K562 (cell line): ENCODE measurements at regions not wholly inside any gene's neighbourhood (a gene's known extent, or its start where the extent isn't known, plus 50 kb on each side); places are given as distances from the start of the nearest gene placed in this dataset.

Source experiments
- ATAC-seq: fragments of 200-7000 bp; cut with Tn5 transposase; 3 replicates; pipeline ENCODE4 v1.9.1; 2020; ENCODE audit warnings: moderate library complexity
- BruUV-seq: library from RNA; stranded (reverse); fragments of 400-500 nt; replicated peaks from 2 replicates; lab custom pipeline; 2021; lab: Mats Ljungman, UMichigan
- CTCF ChIA-PET: fragments of 300-600 bp; formaldehyde crosslinking; extraction: SDS; loops from one replicate; lab custom pipeline; 2021; ENCODE audit warnings: low intra/inter-chr PET ratio; lab: Yijun Ruan, JAX
- POLR2A ChIA-PET: fragments of 300-600, 350-650 bp; sonication (Branson Sonifier 250); formaldehyde crosslinking; extraction: SDS; loops from one replicate; lab custom pipeline; 2021; ENCODE audit warnings: antibody characterized with exemption, inconsistent platforms; lab: Yijun Ruan, JAX
- DNase-seq, 4 experiments: peaks; one replicate each; pipeline versions ENCODE4 v3.0.0 to v3.0.0-alpha.2; 2011 to 2018; ENCODE audit warnings: low spot score in 3 of 4, mixed read lengths in 3 of 4; ENCODE audit errors: extremely low read depth in 1 of 4
- FAIRE-seq: peaks from 2 replicates; lab custom pipeline; 2011; peaks lifted over from hg19 to GRCh38; lab: Jason Lieb, UNC
- H2AFZ ChIP-seq: 2 replicates; pipeline ENCODE4 v1.6.0; 2011; ENCODE audit warnings: low read depth, low read length, control low read depth, inconsistent platforms
- H3K27ac ChIP-seq: fragments of 200-600 bp; 3 replicates; pipeline ENCODE4 v1.8.0; 2011; ENCODE audit warnings: low read depth, mild to moderate bottlenecking, control low read depth, inconsistent platforms, low read length, moderate library complexity, mixed read lengths; ENCODE audit errors: extremely low read depth
- H3K27me3 ChIP-seq, 2 experiments: fragments of 300-600 bp in 1 of 2; 2 replicates in 1 of 2; 3 replicates in 1 of 2; pipeline versions ENCODE4 v1.6.0 to v1.8.0; 2011; ENCODE audit warnings: inconsistent platforms in 2 of 2, low read length in 2 of 2, mild to moderate bottlenecking in 1 of 2, mixed read lengths in 1 of 2, moderate library complexity in 1 of 2; ENCODE audit not compliant: control insufficient read depth in 2 of 2, insufficient read depth in 2 of 2
- H3K36me3 ChIP-seq: fragments of 300-600 bp; 3 replicates; pipeline ENCODE4 v1.8.0; 2011; ENCODE audit warnings: mild to moderate bottlenecking, low read length, inconsistent platforms; ENCODE audit not compliant: control insufficient read depth, insufficient read depth
- H3K4me1 ChIP-seq, 2 experiments: fragments of 200-600 bp in 1 of 2; replicated peaks in 1 of 2; 2 replicates in 1 of 2; 3 replicates in 1 of 2; pipeline versions ENCODE4 v1.5.1 to v1.8.0; 2011; ENCODE audit warnings: inconsistent platforms in 2 of 2, low read length in 2 of 2, mild to moderate bottlenecking in 1 of 2, mixed read lengths in 1 of 2, moderate library complexity in 1 of 2; ENCODE audit not compliant: control insufficient read depth in 2 of 2, insufficient read depth in 2 of 2
- H3K4me2 ChIP-seq: 2 replicates; pipeline ENCODE4 v1.6.1; 2011; ENCODE audit warnings: low read length, control low read depth, inconsistent platforms, mixed read lengths; ENCODE audit not compliant: insufficient read depth
- H3K4me3 ChIP-seq: fragments of 200-600 bp; sonication (generic), shearing (Covaris generic); 2 replicates; pipeline ENCODE4 v1.5.1; 2016; ENCODE audit warnings: control low read depth, inconsistent platforms
- H3K79me2 ChIP-seq: fragments of 200-600 bp; 3 replicates; pipeline ENCODE4 v1.8.0; 2011; ENCODE audit warnings: low read length, inconsistent platforms; ENCODE audit not compliant: control insufficient read depth, insufficient read depth
- H3K9ac ChIP-seq, 2 experiments: 2 replicates each; pipeline versions ENCODE4 v1.6.0 to v1.6.1; 2011; ENCODE audit warnings: low read depth in 2 of 2, low read length in 2 of 2, control low read depth in 1 of 2, inconsistent platforms in 1 of 2, mild to moderate bottlenecking in 1 of 2, mixed read lengths in 1 of 2; ENCODE audit not compliant: insufficient read depth in 1 of 2
- H3K9me1 ChIP-seq: one replicate; pipeline ENCODE4 v1.6.0; 2011; ENCODE audit warnings: inconsistent platforms, mild to moderate bottlenecking, low read length, moderate library complexity; ENCODE audit not compliant: control insufficient read depth, insufficient read depth
- H3K9me3 ChIP-seq: replicated peaks from 2 replicates; pipeline ENCODE4 v1.5.1; 2011; ENCODE audit warnings: low read depth, low read length, inconsistent platforms; ENCODE audit not compliant: control insufficient read depth, insufficient read depth
- H4K20me1 ChIP-seq: replicated peaks from 2 replicates; pipeline ENCODE4 v1.6.1; 2011; ENCODE audit warnings: low read length, inconsistent platforms, mixed read lengths; ENCODE audit not compliant: control insufficient read depth, insufficient read depth
- ASH1L ChIP-seq: fragments of 450-650 bp; IDR thresholded peaks from 2 replicates; pipeline ENCODE4 v1.6.1; 2018; ENCODE audit warnings: borderline replicate concordance, mild to moderate bottlenecking, low read depth; ENCODE audit not compliant: partially characterized antibody
- FOXJ3 ChIP-seq: sonication (generic); formaldehyde crosslinking; IDR thresholded peaks from 2 replicates; pipeline ENCODE4 v1.4.0; 2020; ENCODE audit warnings: mild to moderate bottlenecking, missing genetic modification reagents
- FOXP4 ChIP-seq: sonication (generic); formaldehyde crosslinking; IDR thresholded peaks from 2 replicates; pipeline ENCODE4 v1.8.0; 2022; ENCODE audit warnings: mild to moderate bottlenecking, missing genetic modification reagents, borderline replicate concordance
- HDAC8 ChIP-seq: fragments of 450-650 bp; IDR thresholded peaks from 2 replicates; pipeline ENCODE4 v1.6.1; 2016; ENCODE audit warnings: mild to moderate bottlenecking, missing genetic modification characterization, moderate library complexity, missing compliant biosample characterization
- RREB1 ChIP-seq: fragments of 250-450 bp; sonication (Bioruptor Pico); IDR thresholded peaks from 2 replicates; pipeline ENCODE4 v1.4.0; 2020
- SRSF3 ChIP-seq: fragments of 200-400 bp; formaldehyde crosslinking; IDR thresholded peaks from 2 replicates; pipeline ENCODE4 v1.6.1; 2016; ENCODE audit warnings: mild to moderate bottlenecking, low read length, moderate library complexity; ENCODE audit not compliant: insufficient read depth
- XRCC5 ChIP-seq: fragments of 200-400 bp; formaldehyde crosslinking; IDR thresholded peaks from 2 replicates; pipeline ENCODE4 v1.6.1; 2017; ENCODE audit warnings: low read depth, mild to moderate bottlenecking, low read length
- ZNF253 ChIP-seq: fragments of 250-450 bp; sonication (Bioruptor Pico); conservative IDR thresholded peaks from 2 replicates; pipeline ENCODE4 v1.6.1; 2021; ENCODE audit warnings: mild to moderate bottlenecking
- WGBS: fragments of 100-300 bp; shearing (Covaris generic); methylation state at CpG from one replicate; pipeline ENCODE4 v1.1.6; 2016; ENCODE audit warnings: low coverage, mixed read lengths; ENCODE audit not compliant: insufficient coverage; ENCODE audit errors: missing lambda C conversion rate; 5-methylcytosine and 5-hydroxymethylcytosine counted together
- in situ Hi-C: fragments of 300-500 bp; cut with MboI; formaldehyde crosslinking; loops from 4 replicates; pipeline ENCODE4 v1.15.0; 2018; ENCODE audit warnings: inconsistent platforms, mixed read lengths
- intact Hi-C: fragments of 100-400 bp; cut with micrococcal nuclease; formaldehyde crosslinking; loops from 2 replicates; pipeline ENCODE4 v1.14.2; 2022

GRCh38 chr10:38600146-38600545, 506.0 kb downstream of the ZNF37A start (continued):
- TF ChIP-seq FOXJ3: no peak
- no peak for TF ChIP-seq HDAC8 (tag)
- no peak for TF ChIP-seq RREB1
- TF ChIP-seq ZNF253 (CRISPR knock-in tag): no peak
- no peak for TF ChIP-seq XRCC5
- TF ChIP-seq ASH1L: no peak

GRCh38 chr10:38600696-38601095, 506.6 kb downstream of the ZNF37A start:
- H3K79me2 ChIP-seq: no peaks in the 10 kb centered on the region
- no peaks in the 10 kb centered on the region for H4K20me1 ChIP-seq
- H3K9me3 ChIP-seq: no peaks in the 10 kb centered on the region
- H3K27ac ChIP-seq: no peak overlapping the region
- H3K4me3 ChIP-seq: no peak overlapping the region
- FAIRE-seq (no peak), ATAC-seq (no peak), DNase-seq (no peak)
- BruUV-seq: no TSS peak
- ChIA-PET POLR2A (no interaction called here), CTCF (no interaction called here)
- H3K4me1 ChIP-seq: no peaks in the 10 kb centered on the region
- in situ Hi-C loops (no loop called here), intact Hi-C loops (no loop called here)
- H2AFZ ChIP-seq: no peak overlapping the region
- no peak overlapping the region for H3K9ac ChIP-seq
- no peaks in the 10 kb centered on the region for H3K27me3 ChIP-seq
- WGBS: no CpG with 5 or more reads among the region's 46 CpGs
- H3K9me1 ChIP-seq: no peaks in the 10 kb centered on the region
- no peak overlapping the region for H3K4me2 ChIP-seq
- no peaks in the 10 kb centered on the region for H3K36me3 ChIP-seq
- TF ChIP-seq FOXP4 (CRISPR knock-in tag): no peak
- TF ChIP-seq SRSF3: no peak
